H9 (cell line): ENCODE measurements at regions not wholly inside any gene's neighbourhood (a gene's known extent, or its start where the extent isn't known, plus 50 kb on each side); places are given as distances from the start of the nearest gene placed in this dataset.

Source experiments
- DNase-seq: peaks from one replicate; pipeline ENCODE4 v3.0.0-alpha.2; 2017
- H2AFZ ChIP-seq: one replicate; pipeline ENCODE4 v1.6.1; 2013; ENCODE audit warnings: mild to moderate bottlenecking, low read length, control low read depth, moderate library complexity
- H2AK5ac ChIP-seq: 2 replicates; pipeline ENCODE4 v1.6.1; 2013; ENCODE audit warnings: low read length, control low read depth, mixed read lengths; ENCODE audit not compliant: insufficient read length
- H2BK120ac ChIP-seq: one replicate; pipeline ENCODE4 v1.6.1; 2013; ENCODE audit warnings: low read depth, mild to moderate bottlenecking, low read length, control low read depth, inconsistent platforms; ENCODE audit not compliant: poor library complexity, severe bottlenecking
- H2BK12ac ChIP-seq: 2 replicates; pipeline ENCODE4 v1.6.1; 2013; ENCODE audit warnings: low read length, control low read depth, mixed read lengths, low read depth; ENCODE audit not compliant: insufficient read length
- H2BK15ac ChIP-seq: 2 replicates; pipeline ENCODE4 v1.6.1; 2013; ENCODE audit warnings: low read depth, low read length, control low read depth
- H2BK20ac ChIP-seq: one replicate; pipeline ENCODE4 v1.6.1; 2013; ENCODE audit warnings: low read depth, mild to moderate bottlenecking, low read length, control low read depth, inconsistent platforms; ENCODE audit not compliant: poor library complexity, severe bottlenecking
- H2BK5ac ChIP-seq: 2 replicates; pipeline ENCODE4 v1.6.1; 2013; ENCODE audit warnings: low read length, control low read depth, mixed read lengths; ENCODE audit not compliant: insufficient read length
- H3K14ac ChIP-seq: 2 replicates; pipeline ENCODE4 v1.6.1; 2013; ENCODE audit warnings: low read length, control low read depth; ENCODE audit not compliant: insufficient read depth
- H3K18ac ChIP-seq: 2 replicates; pipeline ENCODE4 v1.6.1; 2013; ENCODE audit warnings: low read depth, mild to moderate bottlenecking, mixed read lengths, low read length, control low read depth; ENCODE audit not compliant: insufficient read length
- H3K23ac ChIP-seq: 2 replicates; pipeline ENCODE4 v1.6.1; 2013; ENCODE audit warnings: low read length, control low read depth, mixed read lengths, low read depth; ENCODE audit not compliant: insufficient read length
- H3K23me2 ChIP-seq: 2 replicates; pipeline ENCODE4 v1.6.1; 2013; ENCODE audit warnings: low read depth, mild to moderate bottlenecking, mixed read lengths, low read length, control low read depth; ENCODE audit not compliant: insufficient read length, poor library complexity, severe bottlenecking
- H3K27ac ChIP-seq: 2 replicates; pipeline ENCODE4 v1.5.1; 2013; ENCODE audit warnings: low read length, control low read depth, mixed read lengths, low read depth; ENCODE audit not compliant: insufficient read length
- H3K27me3 ChIP-seq: 2 replicates; pipeline ENCODE4 v1.6.1; 2013; ENCODE audit warnings: low read length, control low read depth, inconsistent platforms; ENCODE audit not compliant: insufficient read depth
- H3K4ac ChIP-seq: 2 replicates; pipeline ENCODE4 v1.6.1; 2013; ENCODE audit warnings: low read depth, mild to moderate bottlenecking, control low read depth, inconsistent platforms, low read length, moderate library complexity
- H3K4me1 ChIP-seq: 2 replicates; pipeline ENCODE4 v1.6.1; 2013; ENCODE audit warnings: low read length, control low read depth, inconsistent platforms; ENCODE audit not compliant: insufficient read depth
- H3K4me2 ChIP-seq: 2 replicates; pipeline ENCODE4 v1.6.1; 2013; ENCODE audit warnings: low read length, control low read depth, mixed read lengths; ENCODE audit not compliant: insufficient read length, insufficient read depth
- H3K56ac ChIP-seq: 2 replicates; pipeline ENCODE4 v1.6.1; 2013; ENCODE audit warnings: low read depth, mild to moderate bottlenecking, mixed read lengths, low read length, control low read depth; ENCODE audit not compliant: insufficient read length
- H3K79me1 ChIP-seq: 2 replicates; pipeline ENCODE4 v1.6.1; 2013; ENCODE audit warnings: low read depth, mild to moderate bottlenecking, moderate library complexity, low read length, control low read depth, inconsistent platforms; ENCODE audit not compliant: insufficient read depth, poor library complexity, severe bottlenecking
- H3K79me2 ChIP-seq: 2 replicates; pipeline ENCODE4 v1.6.1; 2013; ENCODE audit warnings: low read length, control low read depth, inconsistent platforms; ENCODE audit not compliant: insufficient read depth
- H3K9ac ChIP-seq: 2 replicates; pipeline ENCODE4 v1.6.1; 2013; ENCODE audit warnings: low read length, control low read depth, mixed read lengths; ENCODE audit not compliant: insufficient read length; ENCODE audit errors: extremely low read depth
- H3K9me3 ChIP-seq: one replicate; pipeline ENCODE4 v1.6.1; 2013; ENCODE audit warnings: low read depth, low read length, inconsistent platforms; ENCODE audit not compliant: control insufficient read depth
- H3T11ph ChIP-seq: one replicate; pipeline ENCODE4 v1.6.1; 2013; ENCODE audit warnings: mild to moderate bottlenecking, low read length, control low read depth, inconsistent platforms
- H4K20me1 ChIP-seq: one replicate; pipeline ENCODE4 v1.6.1; 2013; ENCODE audit not compliant: control insufficient read depth, insufficient read length, insufficient read depth
- H4K5ac ChIP-seq: 2 replicates; pipeline ENCODE4 v1.6.1; 2013; ENCODE audit warnings: low read depth, mild to moderate bottlenecking, mixed read lengths, low read length, control low read depth; ENCODE audit not compliant: insufficient read length
- H4K8ac ChIP-seq: replicated peaks from 2 replicates; pipeline ENCODE4 v1.6.1; 2013; ENCODE audit warnings: low read length, control low read depth, mixed read lengths, low read depth; ENCODE audit not compliant: insufficient read length
- H4K91ac ChIP-seq: 2 replicates; pipeline ENCODE4 v1.6.1; 2013; ENCODE audit warnings: low read depth, mild to moderate bottlenecking, moderate library complexity, mixed read lengths, low read length, control low read depth; ENCODE audit not compliant: insufficient read length
- H3K27ac Mint-ChIP-seq, 3 experiments: 2 replicates in 2 of 3; 3 replicates in 1 of 3; pipeline ENCODE4 v1.8.0; 2020 to 2021; ENCODE audit warnings: mixed read lengths in 3 of 3, mild to moderate bottlenecking in 1 of 3, moderate library complexity in 1 of 3
- H3K27me3 Mint-ChIP-seq: 2 replicates; pipeline ENCODE4 v1.8.0; 2021; ENCODE audit warnings: low read depth, mild to moderate bottlenecking, moderate library complexity, mixed read lengths
- H3K36me3 Mint-ChIP-seq, 3 experiments: 2 replicates in 2 of 3; 3 replicates in 1 of 3; pipeline ENCODE4 v1.8.0; 2020 to 2021; ENCODE audit warnings: low read depth in 3 of 3, mixed read lengths in 3 of 3; ENCODE audit not compliant: insufficient read depth in 1 of 3
- H3K4me1 Mint-ChIP-seq, 2 experiments: 2 replicates each; pipeline ENCODE4 v1.8.0; 2020; ENCODE audit warnings: mixed read lengths in 2 of 2
- H3K4me3 Mint-ChIP-seq, 2 experiments: 2 replicates in 1 of 2; 3 replicates in 1 of 2; pipeline ENCODE4 v1.8.0; 2020 to 2021; ENCODE audit warnings: mild to moderate bottlenecking in 2 of 2, mixed read lengths in 2 of 2, moderate library complexity in 1 of 2
- H3K9me3 Mint-ChIP-seq, 2 experiments: 2 replicates in 1 of 2; 3 replicates in 1 of 2; pipeline ENCODE4 v1.8.0; 2020; ENCODE audit warnings: mild to moderate bottlenecking in 2 of 2, mixed read lengths in 2 of 2, moderate library complexity in 1 of 2
- WGBS: extraction: QIAGEN DNeasy Blood & Tissue Kit; methylation state at CpG from one replicate; pipeline ENCODE4 v1.1.7; 2013; ENCODE audit warnings: missing lambda C conversion rate, low lambda C conversion rate, mixed read lengths; ENCODE audit not compliant: insufficient read length; ENCODE audit errors: extremely low coverage; 5-methylcytosine and 5-hydroxymethylcytosine counted together
- TF ChIP-seq, protein P1 (sequence below): fragments of 200-600 bp; sonication (generic); conservative IDR thresholded peaks from 3 replicates; pipeline ENCODE4 v1.8.0; 2021; ENCODE audit warnings: antibody characterized with exemption, mild to moderate bottlenecking

DNA sequence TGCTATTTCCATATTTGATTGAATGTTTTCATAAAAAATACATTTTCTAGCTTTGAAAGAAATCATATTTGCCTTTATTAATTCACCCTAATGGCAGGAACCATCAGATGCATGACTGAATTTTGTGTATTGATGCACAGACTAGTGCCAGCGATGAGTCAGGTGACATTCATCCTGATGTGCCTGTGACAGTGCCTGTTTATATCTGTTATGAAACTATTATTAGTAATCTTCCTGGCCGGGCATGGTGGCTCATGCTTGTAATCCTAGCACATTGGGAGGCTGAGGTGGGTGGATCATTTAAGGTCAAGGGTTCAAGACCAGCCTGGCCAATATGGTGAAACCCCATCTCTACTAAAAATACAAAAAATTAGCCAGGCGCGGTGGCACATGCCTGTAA, 170.0 kb downstream of the TSN start:
- Histone ChIP-seq H3K4ac (no peak overlapping the region), H3K9ac (no peak overlapping the region), H3K79me2 (no peaks in the 10 kb centered on the region), H3K4me2 (no peak overlapping the region), H2BK12ac (no peak overlapping the region), H3K14ac (no peak overlapping the region), H4K5ac (no peak overlapping the region), H2BK20ac (no peak overlapping the region), H4K8ac (no peak overlapping the region), H3K79me1 (no peaks in the 10 kb centered on the region), H2AFZ (no peak overlapping the region), H3K23me2 (no peaks in the 10 kb centered on the region), H3K18ac (no peak overlapping the region), H4K20me1 (no peaks in the 10 kb centered on the region), H3T11ph (no peak overlapping the region), H3K9me3 (no peaks in the 10 kb centered on the region), H3K27me3 (no peaks in the 10 kb centered on the region), H2BK5ac (no peak overlapping the region), H2BK120ac (no peak overlapping the region), H3K4me1 (no peaks in the 10 kb centered on the region), H3K23ac (no peak overlapping the region), H3K56ac (no peak overlapping the region), H2AK5ac (no peak overlapping the region), H2BK15ac (no peak overlapping the region), H3K27ac (no peak overlapping the region), H4K91ac (no peak overlapping the region)
- Mint-ChIP-seq H3K4me1 (no peaks in the 10 kb centered on the region), H3K9me3 (no peaks in the 10 kb centered on the region; a peak in 1 of 5 replicates), H3K27me3 (no peaks in the 10 kb centered on the region), H3K36me3 (no peaks in the 10 kb centered on the region), H3K4me3 (no peak overlapping the region), H3K27ac (no peak overlapping the region)
- DNase-seq, result no peak
- TF ChIP-seq, protein P1, sequence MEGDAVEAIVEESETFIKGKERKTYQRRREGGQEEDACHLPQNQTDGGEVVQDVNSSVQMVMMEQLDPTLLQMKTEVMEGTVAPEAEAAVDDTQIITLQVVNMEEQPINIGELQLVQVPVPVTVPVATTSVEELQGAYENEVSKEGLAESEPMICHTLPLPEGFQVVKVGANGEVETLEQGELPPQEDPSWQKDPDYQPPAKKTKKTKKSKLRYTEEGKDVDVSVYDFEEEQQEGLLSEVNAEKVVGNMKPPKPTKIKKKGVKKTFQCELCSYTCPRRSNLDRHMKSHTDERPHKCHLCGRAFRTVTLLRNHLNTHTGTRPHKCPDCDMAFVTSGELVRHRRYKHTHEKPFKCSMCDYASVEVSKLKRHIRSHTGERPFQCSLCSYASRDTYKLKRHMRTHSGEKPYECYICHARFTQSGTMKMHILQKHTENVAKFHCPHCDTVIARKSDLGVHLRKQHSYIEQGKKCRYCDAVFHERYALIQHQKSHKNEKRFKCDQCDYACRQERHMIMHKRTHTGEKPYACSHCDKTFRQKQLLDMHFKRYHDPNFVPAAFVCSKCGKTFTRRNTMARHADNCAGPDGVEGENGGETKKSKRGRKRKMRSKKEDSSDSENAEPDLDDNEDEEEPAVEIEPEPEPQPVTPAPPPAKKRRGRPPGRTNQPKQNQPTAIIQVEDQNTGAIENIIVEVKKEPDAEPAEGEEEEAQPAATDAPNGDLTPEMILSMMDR, result no peak
- WGBS, result no CpG with 5 or more reads among the region's 4 CpGs
